ENCODE measurements at regions not wholly inside any gene's neighbourhood (a gene's known extent, or its start where the extent isn't known, plus 50 kb on each side); places are given as distances from the start of the nearest gene placed in this dataset.
"Not testable (repeated sequence)": the region's sequence is repeated elsewhere in the genome, so short reads cannot be mapped to it uniquely, and the experiment has no call there.

DNA sequence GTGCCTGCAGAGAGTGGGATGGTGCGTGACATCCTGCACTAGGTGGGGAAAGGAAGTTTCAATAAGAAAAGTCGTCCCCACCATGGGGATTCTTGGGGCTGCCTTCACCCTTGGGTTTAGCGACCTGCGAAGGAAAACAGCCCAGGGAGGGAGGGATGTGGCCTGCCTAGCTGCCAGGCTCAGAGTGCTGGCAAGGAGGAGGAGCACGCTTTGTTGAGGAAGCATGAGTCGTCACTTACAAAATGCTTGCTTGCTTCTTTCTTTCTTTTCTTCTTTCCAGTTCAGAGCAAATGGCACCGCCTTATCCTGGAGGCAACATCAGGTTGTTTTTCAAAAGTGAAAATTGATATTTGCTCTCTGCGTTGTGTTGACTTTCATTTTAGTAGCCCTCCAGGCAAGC, 123.2 kb downstream of the TFAP2C start:
- Histone ChIP-seq H3K27me3 (ENCODE audit: control insufficient read depth, insufficient read depth, low read length) (peaks cover 3% of the 10 kb centered on the region; the same call in 1 of the 2 replicates), H3K36me3 (ENCODE audit: control insufficient read depth, insufficient read depth, low read length) (no peaks in the 10 kb centered on the region), H3K4me3 (ENCODE audit: low read depth, low read length) (no peak overlapping the region)
- ChIA-PET POLR2A (no interaction called here), CTCF (no interaction called here)
- DNase-seq (ENCODE audit: low read depth): no peak
- TF ChIP-seq, protein P1, sequence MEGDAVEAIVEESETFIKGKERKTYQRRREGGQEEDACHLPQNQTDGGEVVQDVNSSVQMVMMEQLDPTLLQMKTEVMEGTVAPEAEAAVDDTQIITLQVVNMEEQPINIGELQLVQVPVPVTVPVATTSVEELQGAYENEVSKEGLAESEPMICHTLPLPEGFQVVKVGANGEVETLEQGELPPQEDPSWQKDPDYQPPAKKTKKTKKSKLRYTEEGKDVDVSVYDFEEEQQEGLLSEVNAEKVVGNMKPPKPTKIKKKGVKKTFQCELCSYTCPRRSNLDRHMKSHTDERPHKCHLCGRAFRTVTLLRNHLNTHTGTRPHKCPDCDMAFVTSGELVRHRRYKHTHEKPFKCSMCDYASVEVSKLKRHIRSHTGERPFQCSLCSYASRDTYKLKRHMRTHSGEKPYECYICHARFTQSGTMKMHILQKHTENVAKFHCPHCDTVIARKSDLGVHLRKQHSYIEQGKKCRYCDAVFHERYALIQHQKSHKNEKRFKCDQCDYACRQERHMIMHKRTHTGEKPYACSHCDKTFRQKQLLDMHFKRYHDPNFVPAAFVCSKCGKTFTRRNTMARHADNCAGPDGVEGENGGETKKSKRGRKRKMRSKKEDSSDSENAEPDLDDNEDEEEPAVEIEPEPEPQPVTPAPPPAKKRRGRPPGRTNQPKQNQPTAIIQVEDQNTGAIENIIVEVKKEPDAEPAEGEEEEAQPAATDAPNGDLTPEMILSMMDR (IDR thresholded peaks at IDR 0.05; ENCODE audit: insufficient read depth, low read depth, low read length): no peak

DNA sequence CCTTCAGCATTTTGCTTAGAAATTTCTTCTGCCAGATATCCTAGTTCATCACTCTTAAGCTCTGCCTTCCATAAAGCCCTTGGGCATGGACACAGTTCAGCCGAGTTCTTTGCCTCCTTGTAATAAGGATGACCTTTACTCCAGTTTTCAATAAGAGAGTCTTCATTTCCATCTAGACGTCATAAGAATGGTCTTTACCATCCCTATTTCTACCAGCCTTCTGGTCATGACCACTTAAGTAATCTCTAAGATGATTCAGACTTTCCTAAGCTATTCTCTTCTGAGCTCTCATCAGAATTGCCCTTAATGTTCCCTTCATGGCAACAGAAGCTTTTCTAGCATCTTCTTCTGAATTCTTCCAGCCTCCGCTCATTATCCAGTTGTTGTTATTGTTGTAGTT, 126.1 kb downstream of the TFAP2C start:
- no peak for DNase-seq (ENCODE audit: low read depth)
- ChIA-PET POLR2A (no interaction called here), CTCF (no interaction called here)

DNA sequence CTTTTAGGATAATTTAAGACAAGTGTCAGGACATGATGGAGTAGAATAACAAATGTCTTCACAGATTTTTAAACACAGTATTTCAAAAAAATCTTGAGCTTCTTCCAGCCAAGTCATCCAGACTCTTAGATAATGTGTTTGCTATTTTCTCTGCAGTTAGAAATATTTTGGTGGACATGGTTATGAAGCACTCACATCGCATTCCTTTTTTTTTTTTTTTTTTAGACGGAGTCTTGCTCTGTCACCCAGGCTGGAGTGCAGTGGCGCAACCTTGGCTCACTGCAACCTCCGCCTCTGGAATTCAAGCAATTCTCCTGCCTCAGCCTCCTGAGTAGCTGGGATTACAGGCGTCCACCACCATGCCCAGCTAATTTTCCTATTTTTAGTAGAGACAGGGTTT, 127.6 kb downstream of the TFAP2C start:
- not testable (repeated sequence) for H3K36me3 ChIP-seq (ENCODE audit: control insufficient read depth, insufficient read depth, low read length); H3K4me3 ChIP-seq (ENCODE audit: low read depth, low read length); H3K27me3 ChIP-seq (ENCODE audit: control insufficient read depth, insufficient read depth, low read length)
- peak; percentile 13 for DNase-seq (ENCODE audit: low read depth)
- ChIA-PET CTCF (interaction anchor here (1.4 kb wide), 2 partner anchors 8 to 127 kb away, joined by 3 to 5 read pairs; no protein-coding TSS in a partner anchor), POLR2A (interaction anchor here (0.7 to 0.8 kb wide), 3 partner anchors 22 to 72 kb away, joined by 4 to 15 read pairs (median 9); no protein-coding TSS in a partner anchor)

More for the DNA sequence above, 126.1 kb downstream of the TFAP2C start:
- no peak overlapping the region for H3K4me3 ChIP-seq (ENCODE audit: low read depth, low read length)
- H3K27me3 ChIP-seq (ENCODE audit: control insufficient read depth, insufficient read depth, low read length): peaks cover 3% of the 10 kb centered on the region; the same call in 1 of the 2 replicates
- no peaks in the 10 kb centered on the region for H3K36me3 ChIP-seq (ENCODE audit: control insufficient read depth, insufficient read depth, low read length)
- TF ChIP-seq, protein P1 (IDR thresholded peaks at IDR 0.05; ENCODE audit: insufficient read depth, low read depth, low read length): no peak

DNA sequence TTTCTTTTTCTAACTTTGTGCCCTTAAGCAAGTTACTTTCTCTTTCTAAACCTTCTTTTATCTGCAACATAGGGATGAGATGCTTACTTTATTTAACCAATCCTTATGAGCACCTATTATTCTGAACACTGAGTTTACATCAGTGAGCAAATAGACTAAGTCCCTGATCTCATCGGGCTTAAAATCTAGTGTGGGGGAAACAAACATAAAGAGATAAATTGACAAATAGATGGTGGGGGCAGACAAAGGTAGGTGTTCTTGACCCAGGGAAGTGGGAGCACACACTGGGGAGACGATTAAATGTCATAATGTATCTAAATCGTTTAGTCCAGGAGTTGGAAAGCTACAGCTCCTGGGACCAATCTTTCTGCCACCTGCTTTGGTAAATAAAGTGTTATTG, 129.6 kb downstream of the TFAP2C start:
- POLR2A ChIA-PET: no interaction called here
- H3K27me3 ChIP-seq (ENCODE audit: control insufficient read depth, insufficient read depth, low read length): no peaks in the 10 kb centered on the region
- no peak for DNase-seq (ENCODE audit: low read depth)
- no peaks in the 10 kb centered on the region for H3K36me3 ChIP-seq (ENCODE audit: control insufficient read depth, insufficient read depth, low read length)
- no peak overlapping the region for H3K4me3 ChIP-seq (ENCODE audit: low read depth, low read length)
- CTCF ChIA-PET: no interaction called here
- TF ChIP-seq, protein P1 (IDR thresholded peaks at IDR 0.05; ENCODE audit: insufficient read depth, low read depth, low read length): no peak

DNA sequence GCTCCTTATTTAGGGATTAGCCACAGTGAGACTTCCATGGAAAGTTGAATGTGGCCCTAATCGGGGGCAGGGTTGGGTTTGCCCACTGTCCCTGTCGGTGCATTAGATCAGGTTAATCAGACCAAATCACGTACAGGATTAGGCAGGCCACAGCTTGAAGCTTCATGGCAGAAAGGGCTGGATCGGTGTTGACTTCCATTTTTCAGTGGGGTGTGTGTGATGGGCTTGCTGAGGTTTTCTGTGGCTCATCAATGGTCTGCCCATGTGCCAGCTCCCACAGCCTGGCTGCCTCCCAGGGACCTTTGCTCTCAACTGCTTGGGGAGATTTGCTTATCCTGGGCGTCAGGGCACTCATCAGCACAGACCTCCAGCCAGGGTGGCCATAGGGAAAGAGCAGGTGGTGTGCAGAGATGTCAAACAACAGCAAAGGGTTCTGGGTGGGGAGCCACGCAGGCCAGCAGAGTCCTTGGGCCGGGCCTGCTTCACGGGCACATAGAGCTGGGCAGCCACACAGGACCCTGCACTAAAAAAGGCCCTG, 130.7 kb downstream of the TFAP2C start:
- POLR2A ChIA-PET: no interaction called here
- no peak overlapping the region for H3K4me3 ChIP-seq (ENCODE audit: low read depth, low read length)
- TF ChIP-seq, protein P1 (IDR thresholded peaks at IDR 0.05; ENCODE audit: insufficient read depth, low read depth, low read length): no peak
- no peak for DNase-seq (ENCODE audit: low read depth)
- CTCF ChIA-PET: no interaction called here
- no peaks in the 10 kb centered on the region for H3K27me3 ChIP-seq (ENCODE audit: control insufficient read depth, insufficient read depth, low read length)
- no peaks in the 10 kb centered on the region for H3K36me3 ChIP-seq (ENCODE audit: control insufficient read depth, insufficient read depth, low read length)

DNA sequence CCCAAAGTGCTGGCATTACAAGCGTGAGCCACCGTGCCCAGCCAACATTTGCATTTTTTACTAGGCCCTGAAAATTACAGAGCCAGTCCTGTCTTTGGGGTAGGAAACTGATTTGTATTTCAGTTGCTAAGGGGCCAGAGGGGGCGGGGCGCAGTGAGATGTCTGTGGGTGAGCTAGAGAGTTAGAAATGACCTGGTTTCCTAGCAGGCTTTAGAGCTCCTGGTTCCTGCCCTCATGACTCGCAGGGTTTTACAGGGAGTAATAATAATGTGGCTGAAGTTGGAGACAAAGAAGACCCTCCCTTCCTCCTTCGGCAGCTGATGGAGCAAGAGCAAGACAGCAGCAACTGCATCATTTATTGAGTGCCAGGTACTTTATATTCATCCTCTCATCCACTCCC, 131.5 kb downstream of the TFAP2C start:
- ChIA-PET CTCF (no interaction called here), POLR2A (no interaction called here)
- Histone ChIP-seq H3K4me3 (ENCODE audit: low read depth, low read length) (no peak overlapping the region), H3K36me3 (ENCODE audit: control insufficient read depth, insufficient read depth, low read length) (no peaks in the 10 kb centered on the region), H3K27me3 (ENCODE audit: control insufficient read depth, insufficient read depth, low read length) (no peaks in the 10 kb centered on the region)
- TF ChIP-seq, protein P1 (IDR thresholded peaks at IDR 0.05; ENCODE audit: insufficient read depth, low read depth, low read length): no peak
- DNase-seq (ENCODE audit: low read depth): no peak
